ENCODE measurements at regions not wholly inside any gene's neighbourhood (a gene's known extent, or its start where the extent isn't known, plus 50 kb on each side); places are given as distances from the start of the nearest gene placed in this dataset.

- WGBS, 2 experiments (ENCODE audit: low coverage in 1 of 2, low lambda C conversion rate in 2 of 2, missing lambda C conversion rate in 2 of 2): 26 to 28% methylated on average over 6 to 9 of the region's 9 CpGs
- no peak overlapping the region for H3K4me2 ChIP-seq (ENCODE audit: unreplicated experiment)
- no peaks in the 10 kb centered on the region for H3K9me3 ChIP-seq (ENCODE audit: low read depth)
- in situ Hi-C loops (cut with MboI): no loop called here
- no peaks in the 10 kb centered on the region for H3K27me3 ChIP-seq (replicated peaks; ENCODE audit: insufficient read depth)
- no peaks in the 10 kb centered on the region for H3K4me1 ChIP-seq (ENCODE audit: insufficient read depth)
- no peaks in the 10 kb centered on the region for H4K20me1 ChIP-seq (ENCODE audit: insufficient read depth)
- no peaks in the 10 kb centered on the region for H3F3A ChIP-seq (ENCODE audit: insufficient read depth)
- H3K27ac ChIP-seq: no peak overlapping the region
- TF ChIP-seq EZH2 (IDR thresholded peaks at IDR 0.05; ENCODE audit: insufficient read depth, poor library complexity, severe bottlenecking): no peak
- no peak for TF ChIP-seq EZH2phosphoT487 (IDR thresholded peaks at IDR 0.05; ENCODE audit: insufficient read depth, low read depth)
- no peaks in the 10 kb centered on the region for H3K36me3 ChIP-seq (ENCODE audit: low read depth)
- H3K4me3 ChIP-seq: no peak overlapping the region
- no peaks in the 10 kb centered on the region for H3K9me2 ChIP-seq (ENCODE audit: insufficient read depth)
- DNase-seq: no peak
- no peak overlapping the region for H3K9ac ChIP-seq
- no peaks in the 10 kb centered on the region for H3K79me2 ChIP-seq (ENCODE audit: insufficient read depth)
- H2AFZ ChIP-seq: no peak overlapping the region
Measured at GRCh38 chr7:155964543-155964942, 152.3 kb upstream of the SHH start.

GRCh38 chr7:155963771-155964195, 151.5 kb upstream of the SHH start:
- TF ChIP-seq EZH2 (IDR thresholded peaks at IDR 0.05; ENCODE audit: insufficient read depth, poor library complexity, severe bottlenecking) (no peak), EZH2phosphoT487 (IDR thresholded peaks at IDR 0.05; ENCODE audit: insufficient read depth, low read depth) (no peak)

GRCh38 chr7:155963356-155963755, 151.1 kb upstream of the SHH start:
- no peak for DNase-seq
- H3K9ac ChIP-seq: no peak overlapping the region
- H3K9me2 ChIP-seq (ENCODE audit: insufficient read depth): no peaks in the 10 kb centered on the region
- no peaks in the 10 kb centered on the region for H3K36me3 ChIP-seq (ENCODE audit: low read depth)
- no peak overlapping the region for H3K27ac ChIP-seq
- TF ChIP-seq EZH2phosphoT487 (IDR thresholded peaks at IDR 0.05; ENCODE audit: insufficient read depth, low read depth) (no peak), EZH2 (IDR thresholded peaks at IDR 0.05; ENCODE audit: insufficient read depth, poor library complexity, severe bottlenecking) (no peak)
- H3K4me2 ChIP-seq (ENCODE audit: unreplicated experiment): no peak overlapping the region
- 32 to 33% methylated on average over 8 of the region's 8 CpGs for WGBS, 2 experiments (ENCODE audit: low coverage in 1 of 2, low lambda C conversion rate in 2 of 2, missing lambda C conversion rate in 2 of 2)
- H3K4me3 ChIP-seq: no peak overlapping the region
- H4K20me1 ChIP-seq (ENCODE audit: insufficient read depth): no peaks in the 10 kb centered on the region
- H3K9me3 ChIP-seq (ENCODE audit: low read depth): no peaks in the 10 kb centered on the region
- H3F3A ChIP-seq (ENCODE audit: insufficient read depth): no peaks in the 10 kb centered on the region
- no peaks in the 10 kb centered on the region for H3K4me1 ChIP-seq (ENCODE audit: insufficient read depth)
- no peak overlapping the region for H2AFZ ChIP-seq
- H3K27me3 ChIP-seq (replicated peaks; ENCODE audit: insufficient read depth): no peaks in the 10 kb centered on the region
- in situ Hi-C loops (cut with MboI): no loop called here
- H3K79me2 ChIP-seq (ENCODE audit: insufficient read depth): no peaks in the 10 kb centered on the region

More at GRCh38 chr7:155963771-155964195, 151.5 kb upstream of the SHH start:
- Histone ChIP-seq H4K20me1 (ENCODE audit: insufficient read depth) (no peaks in the 10 kb centered on the region), H3K4me2 (ENCODE audit: unreplicated experiment) (no peak overlapping the region), H2AFZ (no peak overlapping the region), H3K4me1 (ENCODE audit: insufficient read depth) (no peaks in the 10 kb centered on the region), H3F3A (ENCODE audit: insufficient read depth) (no peaks in the 10 kb centered on the region), H3K4me3 (no peak overlapping the region), H3K9me2 (ENCODE audit: insufficient read depth) (no peaks in the 10 kb centered on the region), H3K27me3 (replicated peaks; ENCODE audit: insufficient read depth) (no peaks in the 10 kb centered on the region), H3K27ac (no peak overlapping the region), H3K79me2 (ENCODE audit: insufficient read depth) (no peaks in the 10 kb centered on the region), H3K36me3 (ENCODE audit: low read depth) (no peaks in the 10 kb centered on the region), H3K9ac (no peak overlapping the region), H3K9me3 (ENCODE audit: low read depth) (no peaks in the 10 kb centered on the region)
- DNase-seq: no peak
- in situ Hi-C loops (cut with MboI): no loop called here
- 34 to 41% methylated on average over 12 of the region's 12 CpGs for WGBS, 2 experiments (ENCODE audit: low coverage in 1 of 2, low lambda C conversion rate in 2 of 2, missing lambda C conversion rate in 2 of 2)

GRCh38 chr7:155962968-155963300, 150.7 kb upstream of the SHH start:
- H3K36me3 ChIP-seq (ENCODE audit: low read depth): no peaks in the 10 kb centered on the region
- H3K9ac ChIP-seq: no peak overlapping the region
- H3K9me3 ChIP-seq (ENCODE audit: low read depth): no peaks in the 10 kb centered on the region
- TF ChIP-seq EZH2 (IDR thresholded peaks at IDR 0.05; ENCODE audit: insufficient read depth, poor library complexity, severe bottlenecking) (no peak), EZH2phosphoT487 (IDR thresholded peaks at IDR 0.05; ENCODE audit: insufficient read depth, low read depth) (no peak)
- in situ Hi-C loops (cut with MboI): no loop called here
- no peak for DNase-seq
- no peaks in the 10 kb centered on the region for H3K27me3 ChIP-seq (replicated peaks; ENCODE audit: insufficient read depth)
- no peak overlapping the region for H3K4me3 ChIP-seq
- H3K9me2 ChIP-seq (ENCODE audit: insufficient read depth): no peaks in the 10 kb centered on the region
- H4K20me1 ChIP-seq (ENCODE audit: insufficient read depth): no peaks in the 10 kb centered on the region
- no peaks in the 10 kb centered on the region for H3K79me2 ChIP-seq (ENCODE audit: insufficient read depth)
- WGBS, 2 experiments (ENCODE audit: low coverage in 1 of 2, low lambda C conversion rate in 2 of 2, missing lambda C conversion rate in 2 of 2): 47 to 55% methylated on average over 12 of the region's 12 CpGs
- no peaks in the 10 kb centered on the region for H3F3A ChIP-seq (ENCODE audit: insufficient read depth)
- H3K4me2 ChIP-seq (ENCODE audit: unreplicated experiment): no peak overlapping the region
- H3K27ac ChIP-seq: no peak overlapping the region
- no peak overlapping the region for H2AFZ ChIP-seq
- no peaks in the 10 kb centered on the region for H3K4me1 ChIP-seq (ENCODE audit: insufficient read depth)

All from GM23248 (cell line).